T-helper 1 cell (primary cell): ENCODE measurements at regions not wholly inside any gene's neighbourhood (a gene's known extent, or its start where the extent isn't known, plus 50 kb on each side); places are given as distances from the start of the nearest gene placed in this dataset.

Experiments
- DNase-seq, 5 donors: peaks; one replicate each; pipeline ENCODE4 v3.0.0-alpha.2; 2012 to 2020

DNA sequence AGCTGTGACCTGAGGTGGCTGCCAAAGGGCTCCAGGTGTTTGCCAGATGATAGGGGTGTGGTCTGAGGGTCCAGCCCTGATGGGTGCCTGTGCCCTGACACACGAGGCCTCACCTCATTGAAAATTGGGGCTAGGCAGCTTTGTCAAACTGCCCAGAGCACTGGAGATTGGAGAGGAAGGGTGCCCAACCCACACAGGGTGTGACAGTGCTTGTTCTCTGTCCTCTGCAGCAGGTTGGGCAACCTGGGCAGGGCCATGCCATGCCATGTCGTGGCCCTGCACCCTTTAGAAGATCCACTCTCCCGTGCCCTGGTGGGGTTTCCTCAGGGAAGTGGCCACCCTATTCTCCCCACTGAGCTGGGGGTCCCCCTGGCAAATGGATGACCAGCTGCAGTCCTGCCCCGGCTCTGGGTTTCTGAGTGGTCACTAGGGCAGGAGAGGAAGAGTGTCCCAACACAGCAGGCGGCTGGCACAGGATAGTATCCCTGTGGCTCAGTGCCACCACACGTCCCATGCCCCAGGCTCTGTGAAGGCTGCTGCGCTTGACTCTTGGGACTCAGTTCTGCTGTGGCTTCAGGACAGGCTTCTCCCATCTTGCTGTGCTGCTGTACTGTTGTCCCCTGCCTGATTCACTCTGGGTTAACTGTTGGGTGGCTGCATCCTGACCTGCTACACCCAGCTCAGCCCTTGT lies 100.8 kb upstream of the PITX1 start:
- no peak for DNase-seq

DNA sequence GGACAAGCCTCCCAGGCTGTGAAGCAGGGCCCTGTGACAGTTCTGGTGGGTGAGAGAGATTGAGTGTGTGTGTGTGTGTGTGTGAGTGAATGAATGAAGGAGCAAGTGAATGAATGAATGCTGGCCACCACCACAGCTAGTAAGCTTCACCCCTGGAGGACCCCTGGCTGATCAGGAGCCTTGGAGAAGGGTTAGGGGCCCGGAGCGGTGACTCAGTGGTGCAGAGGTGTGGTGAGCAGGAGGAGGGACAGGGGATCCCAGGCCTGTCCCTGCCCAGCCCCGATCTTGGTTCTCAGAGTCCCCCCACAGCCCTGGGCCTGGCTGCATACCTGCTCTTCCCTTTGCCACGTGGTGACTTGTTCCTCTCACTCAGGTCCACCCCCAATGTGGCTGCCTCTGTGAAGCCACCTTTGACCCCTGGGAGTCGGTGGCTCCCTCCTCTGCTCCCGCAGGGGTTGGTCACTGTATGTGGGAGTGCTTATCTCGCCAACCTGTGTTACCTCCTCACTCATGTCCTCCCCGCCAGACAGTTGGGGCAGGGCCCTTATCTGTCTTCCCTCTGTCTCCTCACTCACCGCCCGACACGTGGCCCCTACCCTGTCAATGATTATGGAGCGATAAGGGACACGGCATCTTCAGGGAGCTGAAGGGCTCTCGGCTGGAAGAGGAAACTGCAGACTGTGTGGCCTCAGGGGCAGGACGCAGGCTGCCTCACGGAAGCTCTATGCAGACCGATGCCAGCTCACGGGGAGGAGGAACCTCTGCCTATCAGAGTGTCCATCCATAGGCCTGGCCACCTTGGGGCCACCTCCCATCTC lies 99.9 kb upstream of the PITX1 start:
- DNase-seq, result no peak

DNA sequence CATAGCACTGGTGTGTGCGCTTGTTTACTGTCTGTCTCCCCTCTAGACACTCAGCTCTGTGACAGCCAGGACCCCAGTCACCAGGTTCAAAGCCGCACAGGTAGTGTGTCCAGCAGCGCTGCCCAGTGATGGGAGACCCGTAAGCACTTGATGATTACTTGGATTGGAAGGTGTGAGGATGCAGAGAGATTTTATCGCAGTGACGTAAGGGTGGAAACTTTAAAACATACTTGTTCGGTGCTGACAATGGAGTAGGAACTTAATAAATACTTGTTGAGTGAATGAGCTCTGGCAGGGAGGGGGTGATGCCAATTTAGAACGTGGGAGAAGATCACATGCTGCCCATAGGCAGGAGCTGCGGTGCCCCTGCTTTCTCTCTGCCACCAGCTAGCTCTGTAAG lies 99.2 kb upstream of the PITX1 start:
- no peak for DNase-seq

DNA sequence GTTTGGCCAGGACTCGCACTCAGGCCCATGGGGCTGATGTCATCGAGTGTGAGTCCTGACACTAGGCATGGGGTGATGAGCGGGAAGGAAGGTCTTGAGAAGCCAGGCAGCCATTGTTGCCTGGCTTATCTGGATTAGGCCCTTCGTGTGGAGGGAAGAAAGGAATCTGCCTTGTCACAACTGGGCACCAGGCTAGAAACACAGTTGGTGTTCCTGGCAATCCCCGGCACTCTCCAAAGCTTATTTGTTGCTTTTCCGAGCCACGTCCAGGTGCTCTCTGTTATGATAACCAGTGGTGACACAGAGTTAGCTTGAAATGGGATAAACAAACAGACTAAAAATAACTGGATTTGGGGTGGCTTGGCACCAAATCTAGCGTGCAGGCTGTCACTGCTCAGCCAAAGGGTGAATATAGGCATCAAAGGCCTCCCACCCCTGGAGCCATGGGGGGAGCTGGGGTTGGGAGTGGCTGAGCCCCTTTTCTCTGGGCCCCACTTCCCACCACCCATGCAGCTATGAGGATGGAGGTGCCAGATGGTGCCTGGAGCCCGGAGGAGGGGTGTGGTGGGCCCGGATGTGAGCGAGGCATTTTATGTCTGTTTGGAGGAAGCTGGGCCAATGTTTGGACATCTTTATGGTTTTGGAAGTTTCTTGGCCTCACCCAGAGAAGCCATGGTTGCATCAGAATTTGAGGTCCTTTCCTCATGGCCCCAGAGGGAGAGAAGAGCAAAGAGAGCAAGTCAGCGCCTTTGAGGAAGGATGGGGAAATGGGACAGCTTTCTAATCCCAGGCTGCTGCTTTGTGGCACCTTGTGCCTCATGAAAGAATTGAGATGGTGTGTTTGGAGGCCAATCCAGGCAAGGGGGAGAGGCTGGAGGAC lies 98.0 kb upstream of the PITX1 start:
- DNase-seq, result no peak

DNA sequence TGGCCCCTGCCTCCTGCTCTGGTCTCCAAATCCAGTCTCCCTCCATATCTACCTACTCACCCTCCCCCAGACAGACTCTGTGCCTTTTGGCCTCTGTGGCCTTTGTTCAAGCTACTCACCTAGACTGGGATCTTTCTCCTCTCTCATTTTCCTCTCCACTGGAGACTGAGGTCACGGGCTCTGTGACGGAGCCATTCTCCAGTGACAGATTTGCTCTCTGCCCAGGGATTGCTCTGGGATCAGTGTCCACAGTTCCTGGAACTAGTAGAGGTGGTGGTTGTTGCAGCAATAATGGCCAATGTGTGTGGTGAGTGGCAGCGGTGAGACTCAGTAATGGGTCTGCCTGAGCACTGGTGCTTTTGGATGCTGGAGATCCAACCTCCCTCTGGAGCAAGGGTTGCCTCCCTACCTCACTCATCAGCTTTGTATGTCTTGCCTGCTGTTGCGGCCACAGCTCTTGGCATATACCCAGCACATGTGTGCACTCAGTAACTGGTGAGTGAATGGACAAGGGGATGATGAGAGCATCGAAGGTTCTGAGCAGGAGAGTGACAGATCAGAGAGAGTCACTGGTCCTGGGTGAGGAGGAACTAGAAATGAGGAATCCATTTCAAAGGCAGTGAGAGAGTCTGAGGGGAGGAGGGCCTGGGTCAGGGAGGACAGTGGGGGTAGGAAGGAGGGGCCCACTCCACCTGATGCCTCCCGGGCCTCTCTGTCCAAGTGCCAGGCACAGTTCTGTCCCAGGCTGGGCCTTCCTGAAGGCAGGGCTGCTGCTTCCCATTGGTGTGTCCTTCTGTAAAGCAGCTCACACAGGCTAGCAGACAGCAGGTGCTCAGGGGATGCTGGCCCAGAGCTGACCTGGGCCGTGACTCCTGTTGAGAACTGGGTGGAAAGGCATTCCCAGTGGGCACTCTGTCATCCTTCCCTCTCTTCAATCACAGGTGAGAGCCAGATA lies 96.5 kb upstream of the PITX1 start:
- no peak for DNase-seq

DNA sequence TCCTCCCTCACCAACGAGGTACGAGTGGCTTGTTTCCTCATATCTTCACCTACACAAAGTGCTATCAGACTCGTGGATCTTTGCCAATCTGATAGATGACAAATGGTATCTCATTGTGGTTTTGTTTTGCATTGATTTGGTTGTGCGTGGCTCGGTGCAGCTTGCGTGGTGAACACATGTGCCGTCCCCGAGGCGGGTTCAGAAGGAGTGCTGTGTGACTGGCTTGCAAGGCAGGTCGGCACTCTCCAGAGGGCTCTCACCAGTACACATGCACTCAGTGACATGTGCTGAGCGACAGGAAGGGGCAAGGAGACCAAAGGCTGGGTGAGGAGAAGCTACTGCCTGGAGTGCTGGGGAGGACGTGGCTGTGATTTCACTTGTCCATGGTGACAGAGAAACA lies 95.3 kb upstream of the PITX1 start:
- DNase-seq, result peak in 1 of 5 donors; percentile 3

DNA sequence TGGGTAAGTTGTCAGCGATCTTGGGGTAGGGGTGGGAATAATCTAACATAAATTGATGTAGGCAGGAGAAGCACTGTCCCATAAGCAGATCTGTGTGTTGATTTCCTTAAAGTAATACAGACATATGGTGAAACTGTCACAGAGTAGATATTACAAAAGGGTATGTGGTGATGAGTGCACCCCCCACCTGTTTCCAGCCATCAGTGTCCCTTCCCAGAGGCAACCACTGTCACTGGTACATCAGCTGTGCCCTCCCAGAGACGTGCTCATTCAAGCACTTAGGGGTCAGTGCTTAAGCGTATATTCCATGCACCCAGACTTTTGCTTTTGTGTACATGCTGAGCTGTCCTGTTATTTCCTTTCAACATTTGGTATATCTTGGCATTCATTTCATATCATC lies 94.3 kb upstream of the PITX1 start:
- no peak for DNase-seq

DNA sequence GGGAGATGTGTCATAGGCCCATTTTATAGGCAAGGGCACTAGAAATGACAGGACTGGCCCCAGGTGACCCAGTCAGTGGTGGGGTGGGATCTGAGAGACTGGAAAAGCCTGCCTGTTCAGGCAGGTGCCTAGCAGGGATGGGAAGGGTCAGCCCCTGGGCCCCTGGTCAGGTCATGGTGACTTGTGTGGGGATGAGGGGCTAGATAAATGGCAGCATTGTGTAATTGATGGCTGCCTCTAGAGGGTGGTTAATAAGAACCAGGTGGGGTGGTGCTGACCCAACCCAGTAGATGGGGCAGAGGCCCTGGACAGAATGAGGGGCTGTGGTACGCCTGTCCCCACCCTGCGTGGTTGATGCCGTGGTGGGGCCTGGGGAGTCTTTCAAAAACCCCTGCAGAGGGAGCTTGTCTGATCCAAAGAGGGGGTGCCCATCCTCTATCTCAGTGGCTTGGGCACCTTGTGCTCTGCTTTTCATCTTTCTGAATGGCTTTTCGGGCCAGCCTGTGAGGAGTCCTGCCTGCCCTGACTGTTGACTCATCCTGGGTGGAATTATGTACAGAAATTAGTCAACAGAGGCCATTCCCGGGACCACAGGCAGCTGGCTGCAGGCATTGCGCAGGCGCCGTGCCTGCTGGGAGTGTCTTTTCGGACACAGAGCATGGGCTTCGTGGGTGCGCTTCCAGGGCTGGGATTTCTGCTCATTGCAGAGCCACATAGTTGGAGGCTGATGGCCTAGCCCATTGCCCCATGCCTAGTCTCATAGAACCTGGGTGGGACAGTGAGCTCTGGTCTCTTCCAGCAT lies 93.6 kb upstream of the PITX1 start:
- no peak for DNase-seq

DNA sequence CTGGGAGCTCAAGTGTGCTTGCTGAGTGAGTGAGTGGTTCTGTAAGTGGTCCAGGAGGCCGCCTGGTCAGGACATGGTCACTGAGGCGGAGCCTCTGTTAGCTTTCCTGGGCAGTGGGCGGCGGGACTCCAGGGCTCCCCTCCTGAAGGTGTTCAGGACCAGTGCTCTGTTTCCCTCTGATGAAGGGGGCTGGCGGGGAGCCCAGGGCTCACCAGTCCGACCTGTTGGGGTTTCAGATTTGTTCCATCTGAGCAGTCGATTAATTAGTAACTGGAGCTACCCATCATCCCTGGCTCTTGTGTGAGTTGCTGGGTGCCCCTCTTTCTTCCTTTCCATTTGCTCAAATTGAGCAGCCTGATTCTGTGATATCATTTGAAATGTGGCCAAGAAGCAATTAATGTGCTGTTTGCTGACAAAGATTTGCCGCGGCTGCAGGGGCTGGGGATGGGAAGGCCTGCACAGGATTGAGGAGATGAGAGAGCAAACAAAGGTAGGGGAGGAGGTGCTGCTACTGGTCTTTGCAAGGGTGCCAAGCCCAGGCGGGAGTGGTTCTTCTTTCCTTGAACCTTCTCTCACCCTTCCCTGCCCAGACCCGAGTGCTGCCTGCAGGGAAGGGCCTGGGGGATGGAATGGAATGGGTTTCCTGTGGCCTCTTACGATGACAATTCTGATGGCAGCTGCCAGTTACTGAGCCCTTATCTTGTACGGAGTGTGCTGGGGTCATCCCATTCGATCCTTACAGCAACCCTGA lies 92.8 kb upstream of the PITX1 start:
- DNase-seq, result no peak

DNA sequence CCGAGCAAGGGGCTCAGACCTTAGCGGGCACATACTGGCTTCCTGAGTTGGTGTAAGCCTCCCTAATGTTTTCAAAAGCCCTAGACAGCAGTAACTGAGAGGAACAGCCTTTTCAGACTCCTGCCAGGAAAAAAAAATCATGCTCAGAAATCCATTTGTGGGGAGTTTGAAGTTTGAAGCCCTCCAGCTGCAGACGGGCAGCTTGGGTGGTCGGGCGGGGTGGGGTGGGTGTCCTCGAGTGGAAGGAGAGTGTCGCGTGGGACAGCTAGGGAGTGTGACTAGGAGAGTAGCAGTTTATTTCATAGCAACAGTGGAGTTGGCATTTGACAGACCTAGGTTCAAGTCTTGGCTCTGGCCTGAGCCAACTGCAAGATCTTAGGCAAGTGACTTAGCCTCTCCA lies 90.7 kb upstream of the PITX1 start:
- no peak for DNase-seq

DNA sequence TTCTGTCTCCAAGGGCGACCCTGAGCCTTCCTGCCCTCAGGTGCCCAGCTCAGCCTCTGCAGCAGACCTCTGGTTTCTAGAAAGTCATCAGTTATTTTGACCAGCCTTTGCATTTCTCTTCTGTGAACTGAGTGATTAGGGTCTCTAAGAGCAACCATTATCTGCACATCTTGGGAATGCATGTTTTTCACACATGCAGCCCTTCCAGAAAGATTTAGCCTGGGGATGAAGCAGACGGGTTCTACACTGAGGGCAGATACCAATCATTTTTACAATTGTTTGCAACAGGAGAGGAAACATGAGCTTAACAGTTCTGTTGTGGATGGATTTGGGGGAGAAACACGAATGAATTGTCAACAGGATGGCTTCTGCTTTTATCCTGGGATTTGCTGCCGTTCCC lies 90.1 kb upstream of the PITX1 start:
- DNase-seq, result no peak

DNA sequence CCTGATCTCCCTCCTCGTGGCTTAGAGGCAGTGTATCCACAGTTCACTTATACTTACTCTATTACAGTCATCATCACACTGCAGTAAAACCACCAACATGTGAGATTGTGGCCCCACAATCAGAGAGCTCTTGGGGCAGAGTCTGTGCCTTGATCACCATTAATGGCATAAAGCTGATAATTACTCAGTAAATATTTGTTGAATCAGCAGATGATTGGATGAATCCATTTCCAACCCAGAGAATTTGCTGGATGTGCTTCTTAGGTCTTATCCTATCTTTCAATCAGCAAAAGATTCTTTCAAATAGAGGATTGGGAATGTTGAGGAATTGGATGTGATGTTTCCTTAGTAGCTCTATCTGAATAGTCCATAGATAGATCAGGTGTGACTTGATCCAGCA lies 88.8 kb upstream of the PITX1 start:
- no peak for DNase-seq

DNA sequence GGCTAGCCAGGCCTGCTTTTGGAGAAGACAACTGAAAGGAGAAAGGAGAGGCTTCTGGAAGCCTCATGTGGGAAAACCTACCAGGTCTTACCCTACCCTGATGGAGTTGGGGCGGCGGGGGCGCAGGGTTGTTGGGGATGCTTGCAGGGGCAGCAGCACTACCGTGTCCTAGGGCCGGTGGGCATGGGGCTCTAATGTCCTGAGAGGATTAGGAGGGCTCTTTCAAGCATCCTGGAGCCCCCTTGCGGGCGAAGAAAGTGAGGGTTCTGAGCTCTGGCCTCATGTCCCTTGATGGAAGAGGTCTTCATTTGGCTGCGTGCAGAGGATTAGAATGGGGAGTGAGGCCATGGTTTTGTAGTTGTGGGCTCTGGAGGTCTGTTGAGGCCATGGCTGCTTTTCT lies 86.9 kb upstream of the PITX1 start:
- no peak for DNase-seq

DNA sequence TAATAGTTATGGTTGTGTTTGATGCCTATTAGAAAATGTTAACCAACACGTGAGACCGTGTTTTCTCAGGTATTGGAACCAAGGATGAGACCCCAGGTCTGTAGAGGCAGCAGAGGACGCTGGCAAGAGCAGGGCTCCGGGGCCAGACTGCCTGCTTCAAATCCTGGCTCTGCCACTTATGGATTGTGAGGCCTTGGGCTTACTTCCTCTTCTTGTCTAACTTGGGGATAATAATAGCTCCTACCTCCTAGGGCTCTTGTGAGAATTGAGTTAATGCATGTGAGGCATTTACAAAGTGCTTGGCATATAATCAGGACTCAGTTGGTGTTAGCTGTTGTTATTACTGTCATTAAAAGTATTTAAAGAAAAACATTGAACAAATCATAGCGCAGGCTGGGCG lies 85.5 kb upstream of the PITX1 start:
- DNase-seq, result no peak

DNA sequence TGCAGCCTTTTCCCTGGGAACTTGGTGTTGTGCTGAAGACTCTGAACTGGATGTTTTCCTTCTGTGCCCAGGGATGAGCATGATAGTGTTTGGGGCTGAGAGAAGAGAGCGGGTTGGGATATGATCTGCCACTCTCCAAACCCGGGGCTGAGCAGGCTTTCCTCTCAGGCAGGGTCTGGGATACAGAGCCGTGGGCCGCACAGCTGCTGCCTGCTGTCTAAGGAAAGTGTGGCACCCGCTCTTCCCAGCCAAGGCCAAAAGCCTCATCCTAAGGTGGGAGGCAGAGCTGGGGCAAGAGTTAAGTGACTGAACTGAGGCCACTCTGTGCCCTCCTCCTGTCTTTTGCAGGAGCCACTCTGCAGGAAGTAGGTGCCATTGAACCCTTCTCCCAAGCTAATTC lies 83.6 kb upstream of the PITX1 start:
- DNase-seq, result no peak

DNA sequence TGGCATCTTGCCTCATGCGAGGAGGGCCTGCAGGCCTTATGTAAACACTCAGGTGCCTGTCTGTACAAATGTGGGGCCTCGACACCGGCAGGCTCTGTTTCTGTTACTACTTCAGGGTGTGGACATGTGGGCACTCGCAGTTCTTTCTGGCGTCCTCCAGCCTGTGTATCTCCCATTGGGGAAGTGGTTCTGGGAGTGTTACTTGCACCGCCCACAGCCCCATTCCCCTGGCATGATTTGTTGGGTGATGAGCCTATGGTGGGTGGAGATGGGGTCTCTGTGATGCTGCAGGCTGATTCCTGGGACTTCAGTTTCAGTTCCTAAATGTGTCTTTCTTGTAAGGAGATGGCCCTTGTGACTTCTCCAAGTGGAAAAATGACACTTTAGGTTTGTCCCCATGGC lies 82.1 kb upstream of the PITX1 start:
- DNase-seq, result no peak

DNA sequence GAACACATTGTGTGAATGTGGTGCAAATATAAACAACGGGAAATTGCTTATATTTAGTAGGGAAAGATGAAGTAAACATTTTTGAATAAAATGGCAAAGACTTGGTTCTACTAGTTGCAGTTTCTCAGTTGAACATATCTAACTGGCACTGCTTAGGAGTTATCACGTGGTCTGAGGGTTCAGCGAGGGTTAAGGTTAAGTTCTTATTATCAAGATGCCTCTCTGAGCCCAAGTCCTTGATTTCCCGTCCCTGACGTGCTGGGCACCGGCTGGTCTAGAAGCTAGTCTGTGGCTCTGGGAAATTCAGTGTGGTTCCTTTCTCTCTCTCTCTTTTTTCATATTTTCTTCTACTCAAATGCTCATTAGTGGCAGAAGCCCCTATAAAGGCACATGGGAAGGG lies 81.6 kb upstream of the PITX1 start:
- DNase-seq, result no peak

DNA sequence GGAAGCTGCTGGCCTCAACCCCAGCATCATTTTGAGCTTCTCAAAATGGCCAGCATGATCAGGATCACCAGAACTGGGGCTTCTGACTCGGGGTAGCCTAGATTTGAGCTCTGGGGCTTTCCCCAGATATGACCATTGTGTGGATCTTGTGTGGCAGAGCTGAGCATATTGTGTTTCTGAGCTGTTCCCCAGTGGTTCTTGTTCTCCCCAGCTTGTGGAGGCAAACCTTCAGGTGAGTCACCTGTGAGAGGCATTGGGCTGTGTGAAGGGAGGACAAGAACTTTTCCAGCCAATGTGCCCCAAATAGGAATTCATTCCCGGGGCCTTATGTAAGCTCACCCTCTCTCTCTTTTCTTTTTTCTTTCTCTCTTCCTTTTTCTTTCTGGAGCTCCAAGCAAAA lies 80.7 kb upstream of the PITX1 start:
- DNase-seq, result no peak

DNA sequence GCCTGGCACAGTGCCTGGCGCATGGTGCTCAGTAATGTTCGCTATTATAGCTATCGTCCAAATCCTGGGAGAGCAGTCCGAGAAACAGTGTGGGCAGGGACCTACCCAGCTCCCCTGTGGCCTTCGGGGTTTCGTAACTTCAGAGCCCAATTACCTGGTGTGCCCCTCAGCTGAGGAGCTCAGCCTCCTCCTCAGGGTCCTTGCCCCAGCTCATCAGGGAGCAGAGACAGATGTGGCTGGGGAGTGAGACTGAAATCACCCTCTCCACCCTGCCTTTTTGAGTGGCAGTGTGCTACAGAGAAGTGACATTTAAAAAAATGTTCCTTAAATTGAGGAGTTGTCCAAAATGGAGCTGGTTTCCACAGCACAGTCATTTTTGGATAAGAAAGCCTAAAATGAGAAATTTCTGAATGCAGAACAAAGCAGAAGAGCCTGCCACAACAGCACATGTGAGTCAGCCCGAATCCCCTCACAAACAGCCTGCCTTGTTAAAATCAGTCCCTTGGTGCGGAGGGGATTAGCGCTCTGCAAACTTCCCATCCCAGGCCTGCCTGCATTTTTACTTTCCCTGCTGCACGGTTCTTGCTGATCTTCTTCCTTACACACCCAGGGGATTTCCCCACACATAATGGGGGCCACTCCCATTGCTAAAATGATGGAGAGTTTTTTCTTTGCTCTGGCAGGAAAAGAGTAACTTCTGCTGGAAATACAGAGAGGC lies 78.1 kb upstream of the PITX1 start:
- no peak for DNase-seq
